AG10803 (cell line): ENCODE measurements at regions not wholly inside any gene's neighbourhood (a gene's known extent, or its start where the extent isn't known, plus 50 kb on each side); places are given as distances from the start of the nearest gene placed in this dataset.
A peak's percentile ranks its signal among the peaks of the same experiment; 100 is the strongest.

Source experiments
- DNase-seq: peaks from one replicate; pipeline ENCODE4 v3.0.0; 2010; ENCODE audit warnings: low read depth
- H3K4me3 ChIP-seq: 2 replicates; pipeline ENCODE4 v1.5.1; 2011; ENCODE audit warnings: mild to moderate bottlenecking, low read length, control low read depth
- TF ChIP-seq, protein P1 (sequence below): conservative IDR thresholded peaks from 2 replicates; pipeline ENCODE4 v1.5.1; 2011; ENCODE audit warnings: mild to moderate bottlenecking, low read length, control low read depth, inconsistent platforms

DNA sequence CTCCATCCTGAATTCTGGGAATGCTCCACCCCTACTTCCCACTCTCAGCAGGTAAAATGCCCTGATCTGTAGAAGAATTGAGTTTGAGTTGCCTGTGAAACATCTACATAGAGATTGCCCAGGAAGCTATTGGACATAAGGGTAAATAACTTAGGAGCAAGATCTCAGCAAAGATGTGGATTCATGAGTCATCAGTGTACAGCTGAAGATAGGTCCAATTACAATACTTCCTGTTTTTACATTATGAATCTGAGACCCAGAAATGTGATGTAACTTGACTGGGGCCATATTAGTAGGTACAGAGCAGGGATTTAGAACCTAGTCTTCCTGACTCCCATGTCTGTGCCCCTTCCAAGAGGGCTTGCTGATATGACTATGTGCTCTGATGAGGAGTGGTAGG is 79.4 kb upstream of the FNDC3A start:
- TF ChIP-seq, protein P1, sequence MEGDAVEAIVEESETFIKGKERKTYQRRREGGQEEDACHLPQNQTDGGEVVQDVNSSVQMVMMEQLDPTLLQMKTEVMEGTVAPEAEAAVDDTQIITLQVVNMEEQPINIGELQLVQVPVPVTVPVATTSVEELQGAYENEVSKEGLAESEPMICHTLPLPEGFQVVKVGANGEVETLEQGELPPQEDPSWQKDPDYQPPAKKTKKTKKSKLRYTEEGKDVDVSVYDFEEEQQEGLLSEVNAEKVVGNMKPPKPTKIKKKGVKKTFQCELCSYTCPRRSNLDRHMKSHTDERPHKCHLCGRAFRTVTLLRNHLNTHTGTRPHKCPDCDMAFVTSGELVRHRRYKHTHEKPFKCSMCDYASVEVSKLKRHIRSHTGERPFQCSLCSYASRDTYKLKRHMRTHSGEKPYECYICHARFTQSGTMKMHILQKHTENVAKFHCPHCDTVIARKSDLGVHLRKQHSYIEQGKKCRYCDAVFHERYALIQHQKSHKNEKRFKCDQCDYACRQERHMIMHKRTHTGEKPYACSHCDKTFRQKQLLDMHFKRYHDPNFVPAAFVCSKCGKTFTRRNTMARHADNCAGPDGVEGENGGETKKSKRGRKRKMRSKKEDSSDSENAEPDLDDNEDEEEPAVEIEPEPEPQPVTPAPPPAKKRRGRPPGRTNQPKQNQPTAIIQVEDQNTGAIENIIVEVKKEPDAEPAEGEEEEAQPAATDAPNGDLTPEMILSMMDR, result no peak
- no peak overlapping the region for H3K4me3 ChIP-seq
- peak; percentile 15 for DNase-seq

DNA sequence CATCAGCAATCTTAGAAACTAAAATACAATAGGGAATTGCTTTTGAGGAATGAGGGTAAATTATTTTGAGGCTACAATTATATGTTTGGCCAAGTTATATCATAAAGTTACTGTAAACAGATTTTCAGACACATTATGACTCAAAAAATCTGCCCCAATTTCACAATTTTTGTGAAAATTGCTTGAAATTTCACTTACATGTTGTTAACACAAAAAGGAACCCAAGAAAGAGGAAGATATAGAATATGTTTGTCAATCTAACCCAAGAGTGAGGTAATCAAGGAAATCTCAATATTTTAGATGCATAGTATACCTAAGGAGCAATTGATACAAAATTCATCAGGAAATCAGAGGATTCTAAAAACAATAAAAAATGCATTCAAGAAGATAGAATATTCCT is 73.9 kb upstream of the FNDC3A start:
- no peak for DNase-seq
- no peak overlapping the region for H3K4me3 ChIP-seq
- TF ChIP-seq, protein P1, result no peak

DNA sequence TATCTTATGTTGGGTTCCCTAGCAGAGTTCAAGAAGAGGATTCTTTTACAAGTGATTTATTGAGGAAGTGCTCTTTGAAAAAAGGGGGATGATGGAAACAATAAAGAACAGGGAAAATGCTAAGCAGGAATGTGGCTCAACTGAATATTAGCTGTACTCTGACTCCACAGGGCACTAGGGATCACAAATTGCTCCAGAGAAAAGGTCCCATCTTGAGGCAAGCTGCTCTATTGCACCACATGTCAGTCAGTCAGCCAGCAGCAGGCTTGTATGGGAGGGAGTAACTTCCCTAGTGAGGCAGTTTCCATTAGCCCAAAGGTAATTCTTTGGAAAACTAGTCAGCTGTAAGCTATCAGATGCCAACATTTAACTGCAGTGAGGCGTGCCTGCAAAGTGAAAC is 73.3 kb upstream of the FNDC3A start:
- TF ChIP-seq, protein P1, result no peak
- peak; percentile 10 for DNase-seq
- H3K4me3 ChIP-seq, result no peak overlapping the region

DNA sequence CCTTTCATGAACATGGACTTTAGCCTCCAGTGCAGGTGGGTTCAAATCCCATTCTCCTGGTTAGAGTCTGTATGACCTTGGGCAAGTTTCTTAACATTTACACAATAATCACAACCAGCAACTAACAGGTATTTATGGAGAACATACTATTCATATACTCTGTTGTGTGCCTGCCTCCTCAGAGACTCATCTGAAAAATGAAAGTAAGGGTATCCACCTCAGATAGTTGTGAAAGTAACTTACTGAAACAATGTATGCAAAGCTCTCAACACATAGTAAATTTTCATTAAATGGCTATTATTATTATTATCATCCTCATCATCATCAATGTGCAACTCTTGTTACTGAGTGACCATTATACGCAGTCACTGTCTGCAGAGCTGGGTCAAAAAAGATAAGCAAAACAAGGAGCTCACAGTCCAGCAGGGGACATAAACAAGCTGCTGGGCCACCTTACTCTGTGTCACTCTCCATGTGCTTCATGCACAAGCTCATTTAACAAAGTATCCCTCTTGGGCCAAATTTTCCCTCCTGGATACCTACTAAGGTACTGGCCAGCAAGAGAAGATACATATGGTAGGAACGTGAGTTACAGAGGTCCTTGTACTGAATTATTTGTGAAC is 70.9 kb upstream of the FNDC3A start:
- TF ChIP-seq, protein P1, result no peak
- no peak overlapping the region for H3K4me3 ChIP-seq
- DNase-seq, result no peak

DNA sequence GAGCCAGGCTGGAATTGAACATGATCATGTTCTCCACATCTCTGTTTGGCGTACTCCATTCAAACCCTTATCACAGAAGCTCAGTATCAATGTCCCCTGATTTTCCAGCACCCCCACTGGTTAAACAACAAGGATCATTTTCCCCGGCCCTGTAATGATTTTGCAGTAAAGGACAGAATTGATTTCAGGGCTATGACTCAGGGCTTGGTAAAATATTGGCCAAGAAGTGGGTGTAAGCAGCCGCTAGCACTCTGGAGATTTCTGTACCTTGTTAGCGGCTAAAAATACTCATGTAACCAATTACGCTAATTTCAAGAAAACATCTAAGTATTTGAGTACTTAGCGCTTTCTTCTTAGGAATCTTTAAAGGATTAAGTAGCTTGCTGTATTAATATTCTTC is 69.5 kb upstream of the FNDC3A start:
- no peak for DNase-seq
- H3K4me3 ChIP-seq, result no peak overlapping the region
- TF ChIP-seq, protein P1, result no peak

DNA sequence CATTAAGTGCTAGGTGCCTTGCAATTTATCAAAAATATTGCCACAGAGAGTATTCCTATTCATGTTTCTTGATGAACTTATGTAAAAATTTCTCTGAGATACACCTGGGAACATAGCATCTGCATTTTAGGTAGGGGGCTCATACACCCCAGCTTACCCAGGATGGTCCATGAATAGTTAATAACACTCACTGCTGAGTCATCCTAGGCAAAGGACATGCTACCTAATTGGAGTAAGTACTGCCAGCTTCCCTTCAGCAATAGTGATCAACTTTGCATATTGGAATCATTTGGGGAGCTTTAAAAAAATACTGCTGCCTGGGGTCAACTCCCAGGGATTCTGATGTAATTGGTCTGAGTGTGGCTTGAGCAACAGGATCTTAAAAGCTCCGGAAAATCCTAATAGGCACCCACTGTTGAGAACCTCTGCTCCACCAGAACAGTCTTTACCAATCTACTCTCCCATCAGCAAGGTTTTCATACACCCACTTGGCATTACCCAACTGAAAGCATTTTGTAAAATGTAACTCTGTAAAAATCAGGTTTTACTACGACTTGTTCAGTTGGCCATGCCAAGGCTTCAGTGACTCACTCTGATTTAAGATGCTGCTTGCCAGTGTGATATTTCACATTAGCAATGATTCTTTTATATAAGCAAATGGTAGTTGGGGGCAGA is 67.2 kb upstream of the FNDC3A start:
- peak; percentile 25 for DNase-seq
- TF ChIP-seq, protein P1, result no peak
- H3K4me3 ChIP-seq, result no peak overlapping the region

DNA sequence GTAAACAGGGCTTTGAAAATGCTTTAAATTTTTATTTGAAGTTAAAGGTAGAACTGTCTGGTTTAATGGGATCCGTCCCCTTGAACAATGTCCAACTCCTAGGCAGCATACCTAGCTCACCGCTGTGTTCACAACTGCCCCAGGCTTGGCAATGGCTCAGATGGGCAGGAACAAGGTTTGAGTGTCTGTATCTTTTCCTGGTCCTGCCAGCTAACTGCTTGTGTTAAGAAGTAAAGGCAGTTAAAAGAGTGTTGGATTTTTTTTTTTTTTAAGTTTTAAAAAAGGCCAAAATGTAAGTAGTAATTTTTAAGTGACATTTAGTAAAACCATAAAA is 66.7 kb upstream of the FNDC3A start:
- TF ChIP-seq, protein P1, result no peak
- H3K4me3 ChIP-seq, result no peak overlapping the region
- no peak for DNase-seq
